Osteocyte (in vitro differentiated cells): ENCODE measurements at regions not wholly inside any gene's neighbourhood (a gene's known extent, or its start where the extent isn't known, plus 50 kb on each side); places are given as distances from the start of the nearest gene placed in this dataset.

Experiments used
- DNase-seq: peaks from one replicate; pipeline ENCODE4 v3.0.0; 2021; ENCODE audit warnings: mixed read lengths; ENCODE audit not compliant: unreplicated experiment; ENCODE audit errors: extremely low spot score
- H3K27ac Mint-ChIP-seq: one replicate; pipeline ENCODE4 v1.8.0; 2021; ENCODE audit warnings: mild to moderate bottlenecking, mixed read lengths; ENCODE audit not compliant: unreplicated experiment
- H3K27me3 Mint-ChIP-seq: one replicate; pipeline ENCODE4 v1.8.0; 2021; ENCODE audit warnings: mixed read lengths; ENCODE audit not compliant: unreplicated experiment
- H3K36me3 Mint-ChIP-seq: one replicate; pipeline ENCODE4 v1.8.0; 2021; ENCODE audit warnings: mixed read lengths; ENCODE audit not compliant: unreplicated experiment
- H3K4me1 Mint-ChIP-seq: one replicate; pipeline ENCODE4 v1.8.0; 2021; ENCODE audit warnings: mixed read lengths; ENCODE audit not compliant: unreplicated experiment
- H3K4me3 Mint-ChIP-seq: one replicate; pipeline ENCODE4 v1.8.0; 2021; ENCODE audit warnings: mild to moderate bottlenecking, moderate library complexity, mixed read lengths; ENCODE audit not compliant: unreplicated experiment
- H3K9me3 Mint-ChIP-seq: one replicate; pipeline ENCODE4 v1.8.0; 2021; ENCODE audit warnings: mixed read lengths; ENCODE audit not compliant: unreplicated experiment
- TF ChIP-seq, protein P1 (sequence below): fragments of 200-600 bp; sonication (generic); IDR thresholded peaks from 2 replicates; pipeline ENCODE4 v1.5.0; 2021; ENCODE audit warnings: antibody characterized with exemption, mild to moderate bottlenecking, moderate library complexity

DNA sequence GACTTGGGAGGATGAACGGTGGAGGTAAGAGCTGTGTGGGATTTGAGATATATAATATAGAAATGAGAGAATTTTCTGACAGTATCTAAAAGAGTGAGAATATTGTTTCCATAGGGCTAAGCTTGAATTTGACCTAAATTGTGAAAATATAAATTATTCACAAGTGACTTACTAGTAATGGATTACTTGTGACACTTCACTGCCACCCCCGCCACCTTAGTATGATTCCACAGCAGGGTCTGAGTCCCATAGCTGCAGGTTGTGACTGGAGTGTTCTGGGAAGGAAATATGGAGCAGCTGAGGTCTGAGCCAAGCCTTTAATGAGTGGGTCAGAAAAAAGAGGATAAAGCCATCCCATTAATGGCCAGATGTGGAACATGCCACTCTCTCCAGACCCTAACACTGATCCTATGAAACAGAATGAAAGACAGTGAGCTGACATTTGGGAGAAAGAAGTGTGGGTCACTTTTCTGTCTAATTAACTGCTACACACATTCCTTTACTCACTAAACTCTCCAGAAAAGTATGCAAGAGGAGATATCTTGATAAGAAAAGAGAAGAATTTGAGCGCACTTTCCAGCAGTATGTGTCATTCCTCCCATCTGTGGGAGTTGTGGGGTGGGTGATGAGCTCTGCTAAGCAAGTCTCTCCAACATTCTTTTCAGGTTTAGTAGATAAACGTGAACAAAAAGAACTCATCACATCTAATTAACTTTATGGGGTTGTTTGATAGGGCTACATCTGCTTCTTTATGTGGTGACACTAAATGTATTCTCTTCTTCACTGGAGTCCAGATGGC, 1193.4 kb downstream of the SORCS3 start:
- H3K36me3 Mint-ChIP-seq = no peaks in the 10 kb centered on the region

DNA sequence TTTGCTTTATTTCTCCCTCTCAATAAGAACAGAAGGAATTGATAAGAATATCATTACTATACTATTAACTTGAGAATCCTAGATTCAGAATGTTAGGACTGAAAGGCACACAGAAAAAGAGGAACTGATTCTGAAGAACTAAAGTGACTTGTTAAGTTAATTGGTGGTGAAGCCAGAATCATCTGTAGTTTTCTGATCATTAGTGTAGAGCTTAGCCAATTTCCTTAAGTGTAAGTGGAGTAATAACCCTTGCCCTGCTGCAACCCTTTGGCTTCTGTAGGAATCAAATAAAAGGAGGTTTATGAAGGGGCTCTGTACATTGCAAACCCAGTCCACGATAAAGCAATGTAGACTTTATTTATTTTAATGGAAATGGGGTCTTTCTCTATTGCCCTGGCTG, 1186.0 kb downstream of the SORCS3 start:
- Mint-ChIP-seq H3K36me3 (no peaks in the 10 kb centered on the region), H3K9me3 (peaks cover 43% of the 10 kb centered on the region)
- TF ChIP-seq, protein P1, sequence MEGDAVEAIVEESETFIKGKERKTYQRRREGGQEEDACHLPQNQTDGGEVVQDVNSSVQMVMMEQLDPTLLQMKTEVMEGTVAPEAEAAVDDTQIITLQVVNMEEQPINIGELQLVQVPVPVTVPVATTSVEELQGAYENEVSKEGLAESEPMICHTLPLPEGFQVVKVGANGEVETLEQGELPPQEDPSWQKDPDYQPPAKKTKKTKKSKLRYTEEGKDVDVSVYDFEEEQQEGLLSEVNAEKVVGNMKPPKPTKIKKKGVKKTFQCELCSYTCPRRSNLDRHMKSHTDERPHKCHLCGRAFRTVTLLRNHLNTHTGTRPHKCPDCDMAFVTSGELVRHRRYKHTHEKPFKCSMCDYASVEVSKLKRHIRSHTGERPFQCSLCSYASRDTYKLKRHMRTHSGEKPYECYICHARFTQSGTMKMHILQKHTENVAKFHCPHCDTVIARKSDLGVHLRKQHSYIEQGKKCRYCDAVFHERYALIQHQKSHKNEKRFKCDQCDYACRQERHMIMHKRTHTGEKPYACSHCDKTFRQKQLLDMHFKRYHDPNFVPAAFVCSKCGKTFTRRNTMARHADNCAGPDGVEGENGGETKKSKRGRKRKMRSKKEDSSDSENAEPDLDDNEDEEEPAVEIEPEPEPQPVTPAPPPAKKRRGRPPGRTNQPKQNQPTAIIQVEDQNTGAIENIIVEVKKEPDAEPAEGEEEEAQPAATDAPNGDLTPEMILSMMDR = no peak

More for the DNA sequence above, 1193.4 kb downstream of the SORCS3 start:
- peaks cover 19% of the 10 kb centered on the region for H3K9me3 Mint-ChIP-seq
- TF ChIP-seq, protein P1 = no peak
- no peak overlapping the region for H3K27ac Mint-ChIP-seq
- no peaks in the 10 kb centered on the region for H3K27me3 Mint-ChIP-seq
- no peak for DNase-seq
- H3K4me1 Mint-ChIP-seq = peaks cover 2% of the 10 kb centered on the region
- no peak overlapping the region for H3K4me3 Mint-ChIP-seq

DNA sequence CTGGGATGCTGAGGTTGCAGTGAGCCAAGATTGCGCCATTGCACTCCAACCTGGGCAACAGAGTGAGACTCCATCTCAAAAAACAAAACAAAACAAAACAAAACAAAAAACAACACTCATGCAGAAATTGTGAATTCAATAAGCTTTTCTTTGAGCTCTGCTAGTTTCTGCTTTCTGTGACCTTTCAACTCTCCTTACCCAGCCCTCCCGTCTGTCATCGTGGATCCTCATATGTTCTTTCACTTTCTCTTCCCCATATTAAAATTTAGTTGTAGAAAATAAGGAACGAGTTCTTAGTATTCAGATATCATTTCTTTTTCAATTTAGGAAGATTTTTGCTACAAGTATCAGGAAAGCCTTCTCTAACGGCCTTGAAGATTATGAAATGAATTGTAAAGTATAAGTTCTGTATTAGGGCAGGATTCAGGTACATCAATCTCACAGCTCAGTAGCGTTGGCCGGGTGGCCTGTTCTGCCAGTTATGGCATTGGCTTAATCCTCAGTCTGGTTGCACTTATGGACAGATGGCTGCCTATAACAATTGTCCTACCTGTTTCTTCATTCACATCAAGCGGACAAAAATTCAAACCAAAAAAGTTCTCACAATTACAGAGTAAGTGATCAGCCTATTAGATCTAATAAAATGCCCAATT, 1167.0 kb downstream of the SORCS3 start:
- no peaks in the 10 kb centered on the region for H3K27me3 Mint-ChIP-seq
- H3K36me3 Mint-ChIP-seq = no peaks in the 10 kb centered on the region
- peaks cover 27% of the 10 kb centered on the region for H3K9me3 Mint-ChIP-seq
- no peaks in the 10 kb centered on the region for H3K4me1 Mint-ChIP-seq
- H3K27ac Mint-ChIP-seq = no peak overlapping the region
- H3K4me3 Mint-ChIP-seq = no peak overlapping the region
- TF ChIP-seq, protein P1 = no peak
- DNase-seq = no peak

More for the DNA sequence above, 1186.0 kb downstream of the SORCS3 start:
- H3K4me3 Mint-ChIP-seq = no peak overlapping the region
- no peaks in the 10 kb centered on the region for H3K4me1 Mint-ChIP-seq
- no peak for DNase-seq
- H3K27ac Mint-ChIP-seq = no peak overlapping the region
- H3K27me3 Mint-ChIP-seq = no peaks in the 10 kb centered on the region

DNA sequence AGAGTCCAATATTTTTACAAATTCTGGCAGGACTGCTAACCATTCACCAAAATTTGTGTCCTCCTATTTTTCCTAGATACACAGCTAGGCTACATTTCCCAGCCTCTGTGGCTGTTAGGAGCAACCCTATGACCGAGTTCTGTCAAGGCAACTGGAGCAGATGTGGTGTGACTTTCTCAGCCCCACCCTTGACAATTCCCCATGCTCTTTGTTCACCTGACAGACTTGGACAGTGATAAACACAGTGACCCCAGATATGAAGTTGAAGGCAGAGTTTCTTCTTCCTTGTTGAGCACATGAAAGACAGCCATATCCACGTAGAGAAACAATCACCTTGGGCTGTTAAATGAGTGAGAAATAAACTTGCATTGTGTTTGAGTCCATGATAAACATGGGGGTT, 1162.1 kb downstream of the SORCS3 start:
- H3K4me1 Mint-ChIP-seq = no peaks in the 10 kb centered on the region
- no peak for DNase-seq
- H3K27ac Mint-ChIP-seq = no peak overlapping the region
- no peaks in the 10 kb centered on the region for H3K36me3 Mint-ChIP-seq
- H3K27me3 Mint-ChIP-seq = no peaks in the 10 kb centered on the region
- H3K9me3 Mint-ChIP-seq = peaks cover 16% of the 10 kb centered on the region
- TF ChIP-seq, protein P1 = no peak
- H3K4me3 Mint-ChIP-seq = no peak overlapping the region

DNA sequence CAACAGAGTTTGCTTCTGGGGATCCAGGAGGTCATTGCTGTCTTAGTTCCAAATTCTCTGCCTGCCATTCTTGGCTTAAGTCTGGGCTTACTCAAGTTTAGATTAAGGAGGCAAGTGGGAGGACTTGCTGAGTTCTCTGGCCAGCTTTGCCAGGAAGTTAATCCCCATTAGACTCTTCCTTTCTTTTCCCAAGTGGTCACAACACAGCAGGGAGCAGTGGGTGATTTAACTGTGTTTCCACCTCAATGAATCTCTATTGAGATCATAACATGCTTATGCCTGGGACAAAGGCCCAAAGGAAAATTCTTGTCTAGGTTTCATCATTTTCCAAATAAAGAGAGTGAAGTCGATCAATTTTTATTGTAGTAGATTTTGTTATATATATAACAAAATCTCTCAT, 1159.6 kb downstream of the SORCS3 start:
- TF ChIP-seq, protein P1 = no peak
- no peak overlapping the region for H3K4me3 Mint-ChIP-seq
- no peaks in the 10 kb centered on the region for H3K36me3 Mint-ChIP-seq
- no peak overlapping the region for H3K27ac Mint-ChIP-seq
- no peaks in the 10 kb centered on the region for H3K4me1 Mint-ChIP-seq
- DNase-seq = no peak
- no peaks in the 10 kb centered on the region for H3K27me3 Mint-ChIP-seq
- peaks cover 6% of the 10 kb centered on the region for H3K9me3 Mint-ChIP-seq
